CD4-positive, alpha-beta T cell (primary cell): ENCODE measurements at regions not wholly inside any gene's neighbourhood (a gene's known extent, or its start where the extent isn't known, plus 50 kb on each side); places are given as distances from the start of the nearest gene placed in this dataset.

ENCODE experiments used
- ATAC-seq: fragments of 200-7000 bp; cut with Tn5 transposase; one replicate; pipeline ENCODE4 v1.10.0; 2022; ENCODE audit warnings: mild to moderate bottlenecking; ENCODE audit not compliant: poor library complexity
- CTCF ChIA-PET: fragments of 350-600 bp; sonication (Branson Sonifier 250); formaldehyde crosslinking; loops from one replicate; lab custom pipeline; 2021; ENCODE audit warnings: antibody characterized with exemption, inconsistent platforms; lab: Charles Lee
- POLR2A ChIA-PET: fragments of 350-600 bp; sonication (Branson Sonifier 250); formaldehyde crosslinking; loops from one replicate; lab custom pipeline; 2021; ENCODE audit warnings: antibody characterized with exemption, inconsistent platforms; lab: Charles Lee
- DNase-seq, 14 experiments: peaks; one replicate each; pipeline ENCODE4 v3.0.0-alpha.2; 2013 to 2020; ENCODE audit warnings: mixed read lengths in 2 of 14
- H3K27ac ChIP-seq, 2 donors: one replicate each; pipeline versions ENCODE4 v1.5.1 to v1.7.0; 2013; ENCODE audit warnings: low read length in 2 of 2, low read depth in 1 of 2, mild to moderate bottlenecking in 1 of 2
- H3K27me3 ChIP-seq, 2 experiments: 1 replicate in 1 of 2; 2 replicates in 1 of 2; pipeline versions ENCODE4 v1.6.1 to v1.7.0; 2013; ENCODE audit warnings: low read length in 2 of 2, control low read depth in 1 of 2, mild to moderate bottlenecking in 1 of 2, moderate library complexity in 1 of 2; ENCODE audit not compliant: insufficient read depth in 2 of 2, control insufficient read depth in 1 of 2
- H3K36me3 ChIP-seq: one replicate; pipeline ENCODE4 v1.6.1; 2013; ENCODE audit warnings: low read length, control low read depth; ENCODE audit not compliant: insufficient read depth
- H3K4me1 ChIP-seq: one replicate; pipeline ENCODE4 v1.6.1; 2013; ENCODE audit warnings: low read length, control low read depth; ENCODE audit not compliant: insufficient read depth
- H3K4me3 ChIP-seq: one replicate; pipeline ENCODE4 v1.5.1; 2013; ENCODE audit warnings: mild to moderate bottlenecking, low read length, moderate library complexity
- H3K9me3 ChIP-seq, 2 experiments: 1 replicate in 1 of 2; 2 replicates in 1 of 2; pipeline versions ENCODE4 v1.6.1 to v1.7.0; 2013; ENCODE audit warnings: low read length in 2 of 2, mild to moderate bottlenecking in 2 of 2, control low read depth in 1 of 2, moderate library complexity in 1 of 2; ENCODE audit not compliant: control insufficient read depth in 1 of 2, insufficient read depth in 1 of 2
- H3K27ac Mint-ChIP-seq: one replicate; pipeline ENCODE4 v1.8.0; 2020; ENCODE audit warnings: mixed read lengths
- H3K27me3 Mint-ChIP-seq: one replicate; pipeline ENCODE4 v1.8.0; 2021; ENCODE audit warnings: mixed read lengths
- H3K36me3 Mint-ChIP-seq: one replicate; pipeline ENCODE4 v1.8.0; 2021; ENCODE audit warnings: low read depth, mixed read lengths
- H3K4me1 Mint-ChIP-seq: one replicate; pipeline ENCODE4 v1.8.0; 2021; ENCODE audit warnings: low read depth, mixed read lengths
- H3K4me3 Mint-ChIP-seq: one replicate; pipeline ENCODE4 v1.8.0; 2020; ENCODE audit warnings: mild to moderate bottlenecking, mixed read lengths
- H3K9me3 Mint-ChIP-seq: one replicate; pipeline ENCODE4 v1.8.0; 2020; ENCODE audit warnings: mixed read lengths
- intact Hi-C, 2 experiments: fragments of 100-400 bp; cut with DNase I in 1 of 2; cut with micrococcal nuclease in 1 of 2; formaldehyde crosslinking; loops; one replicate each; pipeline versions ENCODE4 v1.15.1 to v1.9.0; 2023 to 2025; cut with DNase I, micrococcal nuclease
- TF ChIP-seq, protein P1 (sequence below): fragments of 200-600 bp; IDR thresholded peaks from one replicate; pipeline ENCODE4 v1.8.0; 2022; ENCODE audit warnings: antibody characterized with exemption, mild to moderate bottlenecking

DNA sequence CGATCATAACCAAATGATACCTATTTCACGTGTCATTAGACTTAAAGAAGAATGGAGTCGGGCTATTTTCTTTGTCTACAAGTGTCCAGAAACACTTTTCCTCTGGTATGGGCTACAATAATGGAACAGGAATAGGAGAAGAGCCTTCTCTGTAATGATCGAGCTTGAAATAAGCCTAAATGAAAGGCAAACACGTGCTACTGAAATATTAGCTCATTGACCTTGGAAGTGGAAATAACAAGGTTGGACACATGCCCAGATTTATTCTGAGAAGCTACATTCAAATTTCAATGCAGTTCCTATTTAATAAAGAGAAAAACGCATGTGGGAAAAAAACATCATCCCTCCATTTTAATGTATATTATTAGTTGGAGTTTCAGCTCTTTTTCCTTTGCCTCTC, 254.7 kb upstream of the PTER start:
- H3K27ac Mint-ChIP-seq, result no peak overlapping the region
- no peaks in the 10 kb centered on the region for H3K9me3 Mint-ChIP-seq
- H3K36me3 Mint-ChIP-seq, result no peaks in the 10 kb centered on the region
- DNase-seq (no peak), ATAC-seq (no peak)
- no peak overlapping the region for H3K27ac ChIP-seq
- intact Hi-C loops, result no loop called here
- H3K9me3 ChIP-seq, result peaks cover 0 to 2% of the 10 kb centered on the region in 2 experiments
- H3K4me3 ChIP-seq, result no peak overlapping the region
- H3K27me3 ChIP-seq, result no peaks in the 10 kb centered on the region
- POLR2A ChIA-PET, result no interaction called here
- no peaks in the 10 kb centered on the region for H3K4me1 Mint-ChIP-seq
- no peaks in the 10 kb centered on the region for H3K36me3 ChIP-seq
- CTCF ChIA-PET, result no interaction called here
- H3K4me3 Mint-ChIP-seq, result no peak overlapping the region
- H3K27me3 Mint-ChIP-seq, result no peaks in the 10 kb centered on the region
- no peaks in the 10 kb centered on the region for H3K4me1 ChIP-seq
- TF ChIP-seq, protein P1, sequence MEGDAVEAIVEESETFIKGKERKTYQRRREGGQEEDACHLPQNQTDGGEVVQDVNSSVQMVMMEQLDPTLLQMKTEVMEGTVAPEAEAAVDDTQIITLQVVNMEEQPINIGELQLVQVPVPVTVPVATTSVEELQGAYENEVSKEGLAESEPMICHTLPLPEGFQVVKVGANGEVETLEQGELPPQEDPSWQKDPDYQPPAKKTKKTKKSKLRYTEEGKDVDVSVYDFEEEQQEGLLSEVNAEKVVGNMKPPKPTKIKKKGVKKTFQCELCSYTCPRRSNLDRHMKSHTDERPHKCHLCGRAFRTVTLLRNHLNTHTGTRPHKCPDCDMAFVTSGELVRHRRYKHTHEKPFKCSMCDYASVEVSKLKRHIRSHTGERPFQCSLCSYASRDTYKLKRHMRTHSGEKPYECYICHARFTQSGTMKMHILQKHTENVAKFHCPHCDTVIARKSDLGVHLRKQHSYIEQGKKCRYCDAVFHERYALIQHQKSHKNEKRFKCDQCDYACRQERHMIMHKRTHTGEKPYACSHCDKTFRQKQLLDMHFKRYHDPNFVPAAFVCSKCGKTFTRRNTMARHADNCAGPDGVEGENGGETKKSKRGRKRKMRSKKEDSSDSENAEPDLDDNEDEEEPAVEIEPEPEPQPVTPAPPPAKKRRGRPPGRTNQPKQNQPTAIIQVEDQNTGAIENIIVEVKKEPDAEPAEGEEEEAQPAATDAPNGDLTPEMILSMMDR, result no peak

DNA sequence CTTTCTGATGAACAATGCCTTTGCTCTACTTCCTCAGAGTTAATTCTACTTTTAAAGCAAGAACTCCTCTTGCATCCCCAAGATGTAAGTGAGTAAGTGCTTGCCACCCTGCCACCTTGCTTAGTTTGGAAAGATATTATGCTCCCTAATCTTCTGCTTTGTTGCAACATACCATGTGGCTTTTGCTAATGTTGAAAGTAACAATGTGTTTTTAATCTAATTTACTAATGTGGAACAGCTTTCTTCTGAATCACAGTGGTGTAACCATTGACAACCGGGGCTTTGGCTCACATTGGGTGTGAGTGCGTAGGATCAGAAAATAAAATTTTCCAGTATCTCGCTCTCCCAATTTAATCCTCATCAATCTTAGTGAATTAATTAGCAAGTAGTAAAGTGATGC, 254.1 kb upstream of the PTER start:
- ATAC-seq (no peak), DNase-seq (no peak)
- intact Hi-C loops, result no loop called here
- Mint-ChIP-seq H3K27ac (no peak overlapping the region), H3K27me3 (no peaks in the 10 kb centered on the region), H3K4me1 (no peaks in the 10 kb centered on the region), H3K9me3 (no peaks in the 10 kb centered on the region), H3K36me3 (no peaks in the 10 kb centered on the region), H3K4me3 (no peak overlapping the region)
- no peak overlapping the region for H3K27ac ChIP-seq
- ChIA-PET POLR2A (no interaction called here), CTCF (no interaction called here)
- H3K9me3 ChIP-seq, result no peaks in the 10 kb centered on the region
- no peak overlapping the region for H3K4me3 ChIP-seq
- H3K27me3 ChIP-seq, result no peaks in the 10 kb centered on the region
- TF ChIP-seq, protein P1, result no peak
- no peaks in the 10 kb centered on the region for H3K36me3 ChIP-seq
- H3K4me1 ChIP-seq, result no peaks in the 10 kb centered on the region

DNA sequence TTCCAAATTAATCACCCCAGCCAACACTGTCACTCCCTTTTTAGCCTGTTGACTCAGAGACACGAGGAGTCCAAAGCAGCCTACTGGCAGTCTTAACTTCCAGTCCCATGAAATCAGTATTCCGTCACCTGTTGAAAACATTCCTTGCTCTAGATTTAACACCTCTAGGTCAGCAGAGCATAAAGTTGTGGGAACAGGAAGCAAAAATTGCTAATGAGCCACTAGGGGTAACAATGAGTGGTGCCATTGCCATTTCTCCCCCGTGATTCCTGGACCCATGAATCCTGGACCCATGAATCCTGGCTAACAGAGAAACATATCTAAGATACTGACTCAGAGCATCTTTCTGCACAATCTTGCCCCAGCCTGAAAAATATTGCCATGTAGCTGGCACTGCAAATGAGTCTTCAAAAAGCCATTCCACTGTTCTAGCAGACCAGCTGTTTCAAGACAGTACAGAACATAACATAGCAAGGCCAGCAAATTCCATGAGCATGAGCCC, 252.7 kb upstream of the PTER start:
- Mint-ChIP-seq H3K4me3 (no peak overlapping the region), H3K27ac (no peak overlapping the region), H3K9me3 (peaks cover 2% of the 10 kb centered on the region), H3K4me1 (no peaks in the 10 kb centered on the region), H3K36me3 (no peaks in the 10 kb centered on the region), H3K27me3 (no peaks in the 10 kb centered on the region)
- Histone ChIP-seq H3K27me3 (no peaks in the 10 kb centered on the region), H3K9me3 (no peaks in the 10 kb centered on the region), H3K4me3 (no peak overlapping the region), H3K4me1 (no peaks in the 10 kb centered on the region), H3K36me3 (no peaks in the 10 kb centered on the region), H3K27ac (no peak overlapping the region)
- DNase-seq (no peak), ATAC-seq (no peak)
- ChIA-PET CTCF (no interaction called here), POLR2A (no interaction called here)
- TF ChIP-seq, protein P1, result no peak
- intact Hi-C loops, result no loop called here
